T-cell (primary cell): ENCODE measurements at regions not wholly inside any gene's neighbourhood (a gene's known extent, or its start where the extent isn't known, plus 50 kb on each side); places are given as distances from the start of the nearest gene placed in this dataset.

Experiments used
- ATAC-seq, 4 experiments: fragments of 200-7000 bp in 3 of 4; fragments of 150-1000 bp in 1 of 4; cut with Tn5 transposase; replicated peaks in 1 of 4; 1 replicate in 3 of 4; 2 replicates in 1 of 4; pipeline ENCODE4 v1.10.0; 2021; ENCODE audit warnings: moderate library complexity in 3 of 4, mild to moderate bottlenecking in 2 of 4, moderate number of reproducible peaks in 1 of 4
- CTCF ChIA-PET, 2 donors: fragments of 300-600 bp; sonication (Branson Sonifier 250); formaldehyde crosslinking; loops; one replicate each; lab custom pipeline; 2022; ENCODE audit warnings: antibody characterized with exemption in 2 of 2; lab: Charles Lee
- POLR2A ChIA-PET, 2 donors: fragments of 300-600 bp; sonication (Branson Sonifier 250); formaldehyde crosslinking; loops; one replicate each; lab custom pipeline; 2022; ENCODE audit warnings: antibody characterized with exemption in 2 of 2; lab: Charles Lee
- DNase-seq, 35 experiments: peaks; one replicate each; pipeline versions ENCODE4 v3.0.0 to v3.0.0-alpha.2; 2013 to 2023
- H3K27ac ChIP-seq: one replicate; pipeline ENCODE4 v1.5.1; 2013; ENCODE audit warnings: low read length
- H3K27me3 ChIP-seq, 2 experiments: replicated peaks in 1 of 2; 1 replicate in 1 of 2; 2 replicates in 1 of 2; pipeline versions ENCODE4 v1.6.1 to v1.7.0; 2013; ENCODE audit warnings: low read length in 1 of 2, mixed read lengths in 1 of 2; ENCODE audit not compliant: control insufficient read depth in 2 of 2, insufficient read depth in 2 of 2; ENCODE audit errors: extremely low read depth in 1 of 2
- H3K36me3 ChIP-seq, 2 donors: 1 replicate in 1 of 2; 2 replicates in 1 of 2; pipeline versions ENCODE4 v1.6.1 to v1.7.0; 2013; ENCODE audit warnings: low read length in 1 of 2; ENCODE audit not compliant: control insufficient read depth in 2 of 2, insufficient read depth in 1 of 2; ENCODE audit errors: extremely low read depth in 1 of 2
- H3K4me1 ChIP-seq, 2 experiments: 1 replicate in 1 of 2; 2 replicates in 1 of 2; pipeline versions ENCODE4 v1.6.1 to v1.7.0; 2013; ENCODE audit warnings: low read length in 2 of 2, mixed read lengths in 1 of 2; ENCODE audit not compliant: insufficient read depth in 2 of 2, control insufficient read depth in 1 of 2; ENCODE audit errors: extremely low read depth in 1 of 2
- H3K4me3 ChIP-seq, 2 donors: 1 replicate in 1 of 2; 2 replicates in 1 of 2; pipeline versions ENCODE4 v1.5.1 to v1.7.0; 2013; ENCODE audit warnings: mild to moderate bottlenecking in 2 of 2, low read length in 1 of 2, moderate library complexity in 1 of 2; ENCODE audit not compliant: control insufficient read depth in 1 of 2; ENCODE audit errors: extremely low read depth in 1 of 2
- H3K9me3 ChIP-seq: 2 replicates; pipeline ENCODE4 v1.7.0; 2013
- H3K27ac Mint-ChIP-seq, 2 donors: one replicate each; pipeline ENCODE4 v1.8.0; 2020 to 2021; ENCODE audit warnings: mild to moderate bottlenecking in 2 of 2, mixed read lengths in 2 of 2
- H3K27me3 Mint-ChIP-seq, 2 donors: one replicate each; pipeline ENCODE4 v1.8.0; 2021 to 2022; ENCODE audit warnings: mixed read lengths in 2 of 2
- H3K36me3 Mint-ChIP-seq: one replicate; pipeline ENCODE4 v1.8.0; 2021; ENCODE audit warnings: mixed read lengths
- H3K4me1 Mint-ChIP-seq, 3 donors: one replicate each; pipeline ENCODE4 v1.8.0; 2020 to 2022; ENCODE audit warnings: mixed read lengths in 3 of 3, mild to moderate bottlenecking in 1 of 3
- H3K4me3 Mint-ChIP-seq, 3 donors: one replicate each; pipeline ENCODE4 v1.8.0; 2020 to 2022; ENCODE audit warnings: mild to moderate bottlenecking in 3 of 3, mixed read lengths in 3 of 3, moderate library complexity in 3 of 3
- H3K9me3 Mint-ChIP-seq, 3 donors: one replicate each; pipeline ENCODE4 v1.8.0; 2020 to 2022; ENCODE audit warnings: mixed read lengths in 3 of 3
- WGBS: methylation state at CpG from one replicate; pipeline ENCODE4 v1.1.5; 2013; ENCODE audit warnings: missing lambda C conversion rate; ENCODE audit not compliant: insufficient coverage; 5-methylcytosine and 5-hydroxymethylcytosine counted together

- Mint-ChIP-seq H3K27me3 (no peaks in the 10 kb centered on the region), H3K27ac (no peak overlapping the region), H3K9me3 (peaks cover 0 to 4% (median 3%) of the 10 kb centered on the region in 3 donors), H3K36me3 (no peaks in the 10 kb centered on the region), H3K4me3 (no peak overlapping the region), H3K4me1 (no peaks in the 10 kb centered on the region)
- H3K27me3 ChIP-seq = no peaks in the 10 kb centered on the region
- H3K36me3 ChIP-seq = no peaks in the 10 kb centered on the region
- H3K4me3 ChIP-seq = no peak overlapping the region
- ChIA-PET POLR2A (no interaction called here), CTCF (no interaction called here)
- no peak overlapping the region for H3K27ac ChIP-seq
- 84% methylated on average over 8 of the region's 14 CpGs for WGBS
- DNase-seq (no peak), ATAC-seq (no peak)
- no peaks in the 10 kb centered on the region for H3K9me3 ChIP-seq
- H3K4me1 ChIP-seq = no peaks in the 10 kb centered on the region
These were observed 542.7 kb upstream of the ADAMTS9 start for GRCh38 chr3:65230261-65231139.

- no CpG with 5 or more reads among the region's 1 CpG for WGBS
- Mint-ChIP-seq H3K4me3 (no peak overlapping the region), H3K27me3 (no peaks in the 10 kb centered on the region), H3K27ac (no peak overlapping the region), H3K9me3 (peaks cover 0 to 7% (median 3%) of the 10 kb centered on the region in 3 donors), H3K36me3 (no peaks in the 10 kb centered on the region), H3K4me1 (no peaks in the 10 kb centered on the region)
- DNase-seq (no peak), ATAC-seq (no peak)
- no peaks in the 10 kb centered on the region for H3K36me3 ChIP-seq
- CTCF ChIA-PET = no interaction called here
- H3K4me1 ChIP-seq = no peaks in the 10 kb centered on the region
- H3K27me3 ChIP-seq = no peaks in the 10 kb centered on the region
- no peaks in the 10 kb centered on the region for H3K9me3 ChIP-seq
- H3K27ac ChIP-seq = no peak overlapping the region
- POLR2A ChIA-PET = no interaction called here
- no peak overlapping the region for H3K4me3 ChIP-seq
These were observed 538.5 kb upstream of the ADAMTS9 start for GRCh38 chr3:65226287-65226686.

DNA sequence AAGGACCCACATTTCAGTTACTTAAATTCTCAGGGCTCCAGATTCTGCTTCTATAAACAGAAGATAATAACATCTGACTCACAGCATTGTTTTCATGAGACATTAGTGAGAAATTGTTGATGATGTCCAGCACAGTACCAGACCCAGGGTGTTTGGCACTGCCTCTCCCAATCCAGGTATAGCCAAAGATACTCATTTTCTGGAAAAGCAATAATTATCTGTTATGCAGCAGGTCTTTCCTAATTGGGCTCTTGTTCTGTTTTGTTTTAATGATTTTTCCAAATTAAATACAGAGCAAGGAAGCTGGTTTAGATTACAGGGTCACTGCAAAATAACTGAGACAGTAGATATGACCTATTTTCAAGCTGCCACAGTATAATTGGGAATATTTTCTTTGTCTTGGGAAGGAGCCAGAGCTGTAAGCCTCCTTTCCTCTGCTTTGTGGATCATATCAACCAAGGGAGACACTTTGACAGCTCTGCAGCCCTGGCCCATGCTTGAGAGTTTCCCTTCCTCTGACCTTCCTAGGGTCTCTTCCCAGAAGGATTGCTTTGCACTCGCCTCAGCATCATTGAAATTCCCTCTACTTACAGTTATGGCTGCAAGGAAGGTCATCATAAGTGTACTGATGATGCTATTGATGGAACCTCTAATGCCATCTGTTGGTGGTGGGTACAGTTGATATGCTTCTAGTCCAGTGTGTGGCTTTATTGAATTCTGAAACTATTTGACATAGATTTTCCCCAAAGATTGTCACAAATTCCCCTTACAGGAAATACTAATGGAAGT lies 522.4 kb upstream of the ADAMTS9 start:
- no peaks in the 10 kb centered on the region for H3K27me3 Mint-ChIP-seq
- H3K27ac ChIP-seq = no peak overlapping the region
- H3K9me3 Mint-ChIP-seq = peaks cover 0 to 10% (median 4%) of the 10 kb centered on the region in 3 donors
- H3K4me3 Mint-ChIP-seq = no peak overlapping the region
- H3K36me3 Mint-ChIP-seq = no peaks in the 10 kb centered on the region
- CTCF ChIA-PET = no interaction called here
- H3K4me1 ChIP-seq = no peaks in the 10 kb centered on the region
- POLR2A ChIA-PET = no interaction called here
- H3K27me3 ChIP-seq = no peaks in the 10 kb centered on the region
- DNase-seq = no peak
- H3K4me3 ChIP-seq = no peak overlapping the region
- no peaks in the 10 kb centered on the region for H3K36me3 ChIP-seq
- H3K4me1 Mint-ChIP-seq = no peaks in the 10 kb centered on the region
- ATAC-seq = no peak
- no peak overlapping the region for H3K27ac Mint-ChIP-seq
- H3K9me3 ChIP-seq = no peaks in the 10 kb centered on the region
- WGBS = no CpG with 5 or more reads among the region's 1 CpG

GRCh38 chr3:65202395-65202794 lies 514.6 kb upstream of the ADAMTS9 start:
- H3K36me3 Mint-ChIP-seq = no peaks in the 10 kb centered on the region
- no peak for ATAC-seq
- H3K9me3 ChIP-seq = no peaks in the 10 kb centered on the region
- WGBS = no CpG with 5 or more reads among the region's 2 CpGs
- H3K9me3 Mint-ChIP-seq = peaks cover 0 to 6% (median 4%) of the 10 kb centered on the region in 3 donors
- ChIA-PET POLR2A (no interaction called here), CTCF (no interaction called here)
- H3K4me1 Mint-ChIP-seq = no peaks in the 10 kb centered on the region
- no peaks in the 10 kb centered on the region for H3K27me3 ChIP-seq
- no peaks in the 10 kb centered on the region for H3K4me1 ChIP-seq
- DNase-seq = no peak
- H3K4me3 ChIP-seq = no peak overlapping the region
- H3K27ac ChIP-seq = no peak overlapping the region
- no peaks in the 10 kb centered on the region for H3K36me3 ChIP-seq
- H3K4me3 Mint-ChIP-seq = no peak overlapping the region
- H3K27me3 Mint-ChIP-seq = no peaks in the 10 kb centered on the region
- no peak overlapping the region for H3K27ac Mint-ChIP-seq

- H3K4me3 ChIP-seq = no peak overlapping the region
- no peak overlapping the region for H3K4me3 Mint-ChIP-seq
- H3K36me3 ChIP-seq = no peaks in the 10 kb centered on the region
- H3K27ac Mint-ChIP-seq = no peak overlapping the region
- no peaks in the 10 kb centered on the region for H3K27me3 ChIP-seq
- ATAC-seq (no peak), DNase-seq (no peak)
- no peaks in the 10 kb centered on the region for H3K4me1 Mint-ChIP-seq
- ChIA-PET CTCF (no interaction called here), POLR2A (no interaction called here)
- WGBS = no CpG with 5 or more reads among the region's 2 CpGs
- no peak overlapping the region for H3K27ac ChIP-seq
- no peaks in the 10 kb centered on the region for H3K4me1 ChIP-seq
- peaks cover 0 to 6% (median 4%) of the 10 kb centered on the region in 3 donors for H3K9me3 Mint-ChIP-seq
- no peaks in the 10 kb centered on the region for H3K9me3 ChIP-seq
- H3K27me3 Mint-ChIP-seq = no peaks in the 10 kb centered on the region
- no peaks in the 10 kb centered on the region for H3K36me3 Mint-ChIP-seq
These were observed 514.1 kb upstream of the ADAMTS9 start for GRCh38 chr3:65201926-65202325.

- Histone ChIP-seq H3K27me3 (no peaks in the 10 kb centered on the region), H3K4me1 (no peaks in the 10 kb centered on the region), H3K36me3 (no peaks in the 10 kb centered on the region), H3K27ac (no peak overlapping the region), H3K9me3 (no peaks in the 10 kb centered on the region), H3K4me3 (no peak overlapping the region)
- peaks cover 0 to 7% (median 4%) of the 10 kb centered on the region in 3 donors for H3K9me3 Mint-ChIP-seq
- 69% methylated on average over 4 of the region's 5 CpGs for WGBS
- H3K27me3 Mint-ChIP-seq = no peaks in the 10 kb centered on the region
- no peak overlapping the region for H3K4me3 Mint-ChIP-seq
- CTCF ChIA-PET = no interaction called here
- no peak for DNase-seq
- POLR2A ChIA-PET = no interaction called here
- no peaks in the 10 kb centered on the region for H3K4me1 Mint-ChIP-seq
- no peaks in the 10 kb centered on the region for H3K36me3 Mint-ChIP-seq
- no peak for ATAC-seq
- no peak overlapping the region for H3K27ac Mint-ChIP-seq
These were observed 512.6 kb upstream of the ADAMTS9 start for GRCh38 chr3:65200310-65200970.
